PC-3 (cell line): ENCODE measurements at regions not wholly inside any gene's neighbourhood (a gene's known extent, or its start where the extent isn't known, plus 50 kb on each side); places are given as distances from the start of the nearest gene placed in this dataset.
A peak's percentile ranks its signal among the peaks of the same experiment; 100 is the strongest.
"Not testable (repeated sequence)": the region's sequence is repeated elsewhere in the genome, so short reads cannot be mapped to it uniquely, and the experiment has no call there.

Experiments used
- ATAC-seq: fragments of 200-7000 bp; cut with Tn5 transposase; 2 replicates; pipeline ENCODE4 v1.9.1; 2020; ENCODE audit warnings: mild to moderate bottlenecking, moderate library complexity
- BruUV-seq: library from RNA; stranded (reverse); fragments of 400-500 nt; replicated peaks from 2 replicates; lab custom pipeline; 2021; lab: Mats Ljungman, UMichigan
- CTCF ChIA-PET: fragments of 300-600 bp; sonication (Branson Sonifier 250); formaldehyde crosslinking; loops from one replicate; lab custom pipeline; 2022; ENCODE audit warnings: antibody characterized with exemption; lab: Charles Lee
- POLR2A ChIA-PET: fragments of 300-600 bp; sonication (Branson Sonifier 250); formaldehyde crosslinking; loops from one replicate; lab custom pipeline; 2022; ENCODE audit warnings: antibody characterized with exemption; ENCODE audit not compliant: unreplicated experiment; lab: Charles Lee
- DNase-seq: peaks from one replicate; pipeline ENCODE4 v3.0.0-alpha.2; 2015
- H2AFZ ChIP-seq: fragments of 300-600 bp; sonication (generic); 2 replicates; pipeline ENCODE4 v1.6.0; 2016; ENCODE audit warnings: antibody characterized with exemption, low read length
- H3F3A ChIP-seq: fragments of 300-600 bp; sonication (generic); one replicate; pipeline ENCODE4 v1.6.0; 2017; ENCODE audit warnings: antibody characterized with exemption, low read length, control low read depth, mild to moderate bottlenecking; ENCODE audit not compliant: unreplicated experiment
- H3K27ac ChIP-seq: fragments of 300-600 bp; sonication (generic); 2 replicates; pipeline ENCODE4 v1.5.1; 2016; ENCODE audit warnings: mild to moderate bottlenecking, low read length
- H3K27me3 ChIP-seq: fragments of 300-600 bp; sonication (generic); 2 replicates; pipeline ENCODE4 v1.6.1; 2016; ENCODE audit warnings: low read length, mixed read lengths
- H3K36me3 ChIP-seq: fragments of 300-600 bp; sonication (generic); 2 replicates; pipeline ENCODE4 v1.6.1; 2016; ENCODE audit warnings: low read depth, mixed run types, low read length, mixed read lengths
- H3K4me1 ChIP-seq: fragments of 300-600 bp; sonication (generic); 2 replicates; pipeline ENCODE4 v1.5.1; 2016; ENCODE audit warnings: low read length; ENCODE audit not compliant: insufficient read depth
- H3K4me2 ChIP-seq: fragments of 300-600 bp; sonication (generic); 2 replicates; pipeline ENCODE4 v1.6.0; 2016; ENCODE audit warnings: low read length
- H3K4me3 ChIP-seq: fragments of 300-600 bp; sonication (generic); 2 replicates; pipeline ENCODE4 v1.5.1; 2016; ENCODE audit warnings: mild to moderate bottlenecking, low read length, mixed read lengths
- H3K79me2 ChIP-seq: fragments of 300-600 bp; sonication (generic); 2 replicates; pipeline ENCODE4 v1.6.1; 2017; ENCODE audit warnings: low read length, mixed read lengths
- H3K9ac ChIP-seq: fragments of 300-600 bp; sonication (generic); 2 replicates; pipeline ENCODE4 v1.6.0; 2016; ENCODE audit warnings: mild to moderate bottlenecking, low read length
- H3K9me2 ChIP-seq: fragments of 300-600 bp; sonication (generic); replicated peaks from 2 replicates; pipeline ENCODE4 v1.6.1; 2016; ENCODE audit warnings: mixed run types, low read length, mixed read lengths
- H3K9me3 ChIP-seq: fragments of 300-600 bp; sonication (generic); 2 replicates; pipeline ENCODE4 v1.6.1; 2016; ENCODE audit warnings: low read length, mixed read lengths
- H4K20me1 ChIP-seq: fragments of 300-600 bp; sonication (generic); 2 replicates; pipeline ENCODE4 v1.6.1; 2016; ENCODE audit warnings: low read length, mixed read lengths
- CTCF ChIP-seq: fragments of 300-600 bp; sonication (generic); conservative IDR thresholded peaks from 2 replicates; pipeline ENCODE4 v1.5.1; 2017; ENCODE audit warnings: antibody characterized with exemption, low read depth, mild to moderate bottlenecking, low read length
- EZH2 ChIP-seq: fragments of 300-600 bp; sonication (generic); IDR thresholded peaks from one replicate; pipeline ENCODE4 v1.6.1; 2017; ENCODE audit warnings: antibody characterized with exemption, mild to moderate bottlenecking, low read length; ENCODE audit not compliant: unreplicated experiment
- EZH2phosphoT487 ChIP-seq: fragments of 300-600 bp; sonication (generic); IDR thresholded peaks from 2 replicates; pipeline ENCODE4 v1.6.1; 2018; ENCODE audit warnings: mild to moderate bottlenecking, antibody characterized with exemption, low read length, borderline replicate concordance
- intact Hi-C: fragments of 100-400 bp; cut with micrococcal nuclease; formaldehyde crosslinking; loops from 2 replicates; pipeline ENCODE4 v1.9.0; 2023

- Histone ChIP-seq H3K9me2 (no peaks in the 10 kb centered on the region), H3K9me3 (no peaks in the 10 kb centered on the region), H3K36me3 (no peaks in the 10 kb centered on the region), H3K4me3 (no peak overlapping the region), H3K27ac (no peak overlapping the region), H3K9ac (no peak overlapping the region), H2AFZ (no peak overlapping the region), H4K20me1 (no peaks in the 10 kb centered on the region), H3F3A (no peaks in the 10 kb centered on the region), H3K27me3 (no peaks in the 10 kb centered on the region), H3K4me2 (no peak overlapping the region), H3K4me1 (no peaks in the 10 kb centered on the region), H3K79me2 (no peaks in the 10 kb centered on the region)
- CTCF ChIA-PET, result no interaction called here
- POLR2A ChIA-PET, result no interaction called here
- BruUV-seq, result no TSS peak
- no peak for DNase-seq
- intact Hi-C loops, result no loop called here
- ATAC-seq, result no peak
- TF ChIP-seq EZH2 (no peak), EZH2phosphoT487 (no peak), CTCF (no peak)
Measured at GRCh38 chr1:29621826-29622435, 385.6 kb downstream of the PTPRU start.

- Histone ChIP-seq H2AFZ (no peak overlapping the region), H3K27me3 (no peaks in the 10 kb centered on the region), H3F3A (no peaks in the 10 kb centered on the region), H3K36me3 (no peaks in the 10 kb centered on the region), H3K9me3 (no peaks in the 10 kb centered on the region), H4K20me1 (no peaks in the 10 kb centered on the region), H3K27ac (no peak overlapping the region), H3K4me1 (no peaks in the 10 kb centered on the region), H3K4me2 (no peak overlapping the region), H3K4me3 (no peak overlapping the region), H3K9ac (no peak overlapping the region), H3K79me2 (no peaks in the 10 kb centered on the region), H3K9me2 (no peaks in the 10 kb centered on the region)
- ChIA-PET POLR2A (no interaction called here), CTCF (no interaction called here)
- no TSS peak for BruUV-seq
- DNase-seq (no peak), ATAC-seq (no peak)
- intact Hi-C loops, result no loop called here
- TF ChIP-seq CTCF (no peak), EZH2 (no peak), EZH2phosphoT487 (no peak)
Measured at GRCh38 chr1:29620631-29621030, 384.3 kb downstream of the PTPRU start.

DNA sequence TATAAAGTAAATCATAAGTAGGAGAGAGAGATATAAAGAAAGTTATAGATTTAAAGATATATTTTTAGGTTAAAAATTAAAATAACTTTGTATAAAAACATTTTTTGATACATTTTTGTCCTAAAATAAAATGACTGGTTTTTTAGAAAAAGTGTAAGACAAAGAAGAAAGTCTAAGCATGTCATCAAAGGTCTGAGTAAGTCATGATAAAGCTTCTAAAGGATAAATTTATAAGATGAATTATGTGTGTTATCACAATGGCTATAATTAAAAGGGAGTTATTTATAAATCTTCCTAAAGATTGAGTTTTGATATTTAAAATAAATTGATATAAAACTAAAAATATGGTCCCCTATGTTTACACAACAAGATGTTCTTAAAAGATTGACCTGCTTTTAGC is 370.9 kb downstream of the PTPRU start:
- ChIA-PET CTCF (no interaction called here), POLR2A (no interaction called here)
- no peaks in the 10 kb centered on the region for H3K9me2 ChIP-seq
- no peaks in the 10 kb centered on the region for H3K79me2 ChIP-seq
- H3K4me3 ChIP-seq, result no peak overlapping the region
- no peak overlapping the region for H3K27ac ChIP-seq
- no peak overlapping the region for H3K9ac ChIP-seq
- H3K4me1 ChIP-seq, result no peaks in the 10 kb centered on the region
- no peaks in the 10 kb centered on the region for H4K20me1 ChIP-seq
- H3K36me3 ChIP-seq, result peaks cover 5% of the 10 kb centered on the region; the same call in 1 of the 2 replicates
- no peak overlapping the region for H2AFZ ChIP-seq
- no peak overlapping the region for H3K4me2 ChIP-seq
- no peaks in the 10 kb centered on the region for H3F3A ChIP-seq
- ATAC-seq, result no peak
- no peaks in the 10 kb centered on the region for H3K27me3 ChIP-seq
- peaks cover 30% of the 10 kb centered on the region; the same call in 1 of the 2 replicates for H3K9me3 ChIP-seq
- no peak for TF ChIP-seq EZH2
- no peak for TF ChIP-seq EZH2phosphoT487
- TF ChIP-seq CTCF, result no peak
- DNase-seq, result peak; percentile 6
- BruUV-seq, result no TSS peak
- intact Hi-C loops, result no loop called here

DNA sequence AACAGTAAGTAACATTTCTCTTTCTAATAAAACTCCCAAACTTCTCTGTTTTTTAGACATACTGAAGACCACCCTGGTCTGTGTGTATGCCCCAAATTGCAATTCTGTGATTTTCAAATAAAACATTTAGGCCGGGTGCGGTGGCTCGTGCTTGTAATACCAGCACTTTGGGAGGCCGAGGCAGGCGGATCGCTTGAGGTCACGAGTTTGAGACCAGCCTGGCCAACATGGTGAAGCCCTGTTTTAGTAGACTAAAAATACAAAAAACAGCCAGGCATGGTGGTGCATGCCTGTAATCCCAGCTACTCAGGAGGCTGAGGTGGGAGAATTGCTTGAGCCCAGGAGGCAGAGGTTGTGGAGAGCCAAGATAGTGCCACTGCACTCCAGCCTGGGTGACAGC is 368.5 kb downstream of the PTPRU start:
- H3K9ac ChIP-seq, CTCF ChIA-PET, H3K27me3 ChIP-seq, H3K4me1 ChIP-seq, POLR2A ChIA-PET, H4K20me1 ChIP-seq, H3K79me2 ChIP-seq, H2AFZ ChIP-seq, H3K36me3 ChIP-seq, H3F3A ChIP-seq, H3K27ac ChIP-seq, H3K4me3 ChIP-seq, H3K4me2 ChIP-seq, H3K9me2 ChIP-seq, DNase-seq, ATAC-seq, BruUV-seq, intact Hi-C loops: not testable (repeated sequence)
- peaks cover 30% of the 10 kb centered on the region; the same call in 1 of the 2 replicates for H3K9me3 ChIP-seq
